Stimulated activated CD4-positive, alpha-beta T cell treated with anti-CD3 and anti-CD28 coated beads, Interleukin-15, amount 100 ng/mL, for 24 hours (primary cell): ENCODE measurements at regions not wholly inside any gene's neighbourhood (a gene's known extent, or its start where the extent isn't known, plus 50 kb on each side); places are given as distances from the start of the nearest gene placed in this dataset.

Source experiments
- DNase-seq: peaks from one replicate; pipeline ENCODE4 v3.0.0-alpha.2; 2020

DNA sequence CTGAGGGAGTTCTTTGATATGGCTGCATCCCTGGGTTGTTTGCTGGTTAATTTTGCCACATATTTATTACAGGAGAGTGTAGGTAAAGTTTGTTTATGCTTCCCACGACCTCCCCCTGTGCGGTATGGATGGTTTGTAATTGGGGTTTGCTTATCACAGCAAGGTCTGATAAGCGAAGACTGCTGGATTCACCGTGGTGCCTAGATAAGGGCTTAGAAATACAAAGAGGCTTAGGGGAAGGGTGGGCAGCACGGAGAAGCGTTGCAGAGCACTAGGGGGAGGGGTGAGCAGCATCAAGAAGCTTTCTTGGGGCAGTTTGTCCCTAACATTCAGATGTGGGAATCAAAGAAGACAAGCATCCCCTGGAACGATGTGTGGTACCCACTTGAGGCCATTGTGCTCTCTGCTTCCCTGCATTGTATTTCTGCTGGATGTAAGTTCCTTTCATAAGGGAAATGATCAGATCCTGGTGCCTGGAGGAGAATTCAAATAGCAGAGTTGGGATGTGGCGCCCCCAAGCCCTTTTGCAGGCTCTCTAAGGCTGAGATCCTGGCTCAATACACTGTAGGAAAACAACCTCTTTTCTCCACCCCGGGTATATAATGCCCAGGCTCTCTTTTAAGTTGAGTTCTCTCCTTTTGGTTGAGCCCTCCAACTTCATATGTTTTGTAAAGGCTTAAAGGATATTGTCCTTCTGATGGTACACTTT is 598.1 kb upstream of the ADGRL4 start:
- DNase-seq: no peak

GRCh38 chr1:79603843-79604242 is 597.3 kb upstream of the ADGRL4 start:
- DNase-seq: no peak

DNA sequence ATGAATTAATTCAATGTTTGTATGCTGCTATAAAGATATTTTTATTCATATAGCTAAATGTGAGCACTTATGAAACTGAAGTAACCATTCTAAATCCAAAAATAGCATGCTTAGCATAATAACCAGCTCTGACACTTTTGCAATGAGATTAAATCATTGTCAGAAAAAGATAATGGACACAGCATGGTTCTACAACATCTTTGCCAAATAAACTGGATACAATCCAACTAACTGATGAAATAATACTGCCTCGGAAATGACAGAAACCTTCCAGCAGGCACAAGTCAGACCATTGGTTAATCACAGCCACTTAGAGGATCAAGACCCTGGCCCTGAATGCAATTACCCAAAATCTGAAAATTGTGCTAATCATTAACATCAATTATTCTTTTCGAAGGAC is 592.7 kb upstream of the ADGRL4 start:
- no peak for DNase-seq

GRCh38 chr1:79595931-79596330 is 589.4 kb upstream of the ADGRL4 start:
- DNase-seq: no peak

- DNase-seq: no peak
Observed at GRCh38 chr1:79594121-79594698, 587.7 kb upstream of the ADGRL4 start.

DNA sequence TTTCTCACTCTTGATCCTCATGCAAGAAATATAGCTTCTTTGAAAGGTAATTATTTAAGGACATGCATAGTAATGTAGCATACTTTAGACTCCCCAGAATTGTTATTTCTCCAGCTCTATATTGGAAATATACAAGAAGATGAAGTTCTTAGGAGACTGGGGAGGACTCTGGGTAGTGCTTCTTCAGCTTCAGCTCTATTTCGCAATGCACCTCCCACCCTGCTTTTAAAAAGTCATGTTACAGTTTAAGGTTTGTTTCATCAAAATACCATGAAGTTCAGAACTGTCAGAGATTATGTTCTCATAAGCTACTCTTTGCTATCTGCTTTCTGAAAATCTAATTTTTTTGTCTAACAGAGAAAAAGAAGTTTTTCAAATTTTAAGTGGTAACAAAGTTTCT is 586.2 kb upstream of the ADGRL4 start:
- DNase-seq: no peak

GRCh38 chr1:79588719-79589118 is 582.2 kb upstream of the ADGRL4 start:
- DNase-seq: no peak

DNA sequence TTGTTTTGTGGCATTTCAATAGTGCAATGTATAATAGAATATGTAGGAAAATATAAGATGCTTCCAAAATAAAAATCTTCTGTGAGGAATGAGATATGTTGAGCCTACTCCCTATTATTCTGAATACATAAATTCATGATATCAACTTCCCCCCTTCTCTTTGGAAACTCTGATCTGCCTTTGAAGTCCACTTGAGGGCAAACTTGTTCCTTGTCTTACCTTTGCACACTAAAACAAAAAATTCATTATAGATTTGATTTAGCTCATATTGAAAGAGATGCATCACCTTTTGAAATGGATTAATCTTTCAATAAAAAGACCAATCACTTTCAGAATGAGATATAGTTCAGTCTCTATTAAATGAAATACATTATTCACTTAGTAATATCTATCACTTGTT is 580.7 kb upstream of the ADGRL4 start:
- DNase-seq: no peak

DNA sequence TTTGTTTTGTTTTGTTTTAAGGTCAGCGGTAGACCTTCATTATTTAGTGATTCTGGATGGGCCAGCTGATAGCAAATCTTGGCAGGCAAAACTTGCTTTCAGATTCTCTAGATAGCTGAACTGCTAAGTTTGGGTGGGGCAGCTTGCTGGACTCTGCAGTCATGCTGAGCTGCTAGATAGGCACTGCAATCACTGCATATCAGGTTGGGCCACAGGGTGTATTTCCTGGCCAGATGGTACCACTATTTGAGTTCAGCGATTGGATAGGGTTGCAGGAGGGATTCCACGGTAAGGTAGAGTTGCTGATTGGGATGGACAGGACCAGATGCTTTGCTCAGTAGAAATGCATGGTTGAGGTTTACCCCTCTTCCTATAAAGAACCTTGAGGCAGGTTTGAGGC is 579.3 kb upstream of the ADGRL4 start:
- no peak for DNase-seq

DNA sequence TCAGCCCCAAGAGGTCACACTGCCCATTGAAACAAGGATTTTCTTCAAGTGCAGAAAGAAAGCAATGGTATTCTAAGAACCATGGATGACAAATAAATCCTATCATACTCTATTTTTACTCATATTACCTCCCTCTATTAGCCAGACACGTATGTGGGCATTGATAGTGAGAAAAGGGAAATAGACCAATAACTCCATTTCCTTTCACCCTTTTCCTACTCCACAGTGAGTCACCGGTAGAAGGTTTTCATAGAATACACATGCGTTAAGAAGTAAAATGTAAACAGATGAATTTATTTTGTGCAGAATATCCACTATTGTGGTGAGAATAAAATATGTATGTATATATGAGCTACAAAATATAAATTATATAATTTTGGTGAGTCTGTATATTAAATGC is 568.9 kb upstream of the ADGRL4 start:
- no peak for DNase-seq

- DNase-seq: no peak
Observed at GRCh38 chr1:79568411-79568810, 561.9 kb upstream of the ADGRL4 start.

- DNase-seq: no peak
Observed at GRCh38 chr1:79561521-79561978, 555.0 kb upstream of the ADGRL4 start.

GRCh38 chr1:79556189-79556588 is 549.7 kb upstream of the ADGRL4 start:
- no peak for DNase-seq

DNA sequence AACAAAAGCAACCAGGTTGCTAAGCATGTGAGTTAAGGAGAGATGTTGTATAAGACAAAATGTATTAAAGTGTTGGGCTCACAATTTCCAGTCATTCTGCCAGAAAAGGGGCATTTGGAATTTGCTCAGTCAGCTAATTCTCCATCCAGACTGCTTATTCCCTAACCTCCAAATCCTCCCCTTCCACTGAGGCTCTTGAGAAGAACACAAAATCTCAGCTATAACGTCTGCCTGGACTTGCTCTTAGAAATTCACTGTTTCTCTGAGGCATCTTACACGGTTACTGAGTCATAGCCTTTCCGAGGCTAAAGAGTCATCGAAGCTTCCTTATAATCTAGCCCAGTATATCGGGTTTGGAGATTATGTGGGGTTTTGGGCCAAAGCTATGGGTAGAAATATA is 548.2 kb upstream of the ADGRL4 start:
- DNase-seq: no peak

- DNase-seq: no peak
Observed at GRCh38 chr1:79551321-79551720, 544.8 kb upstream of the ADGRL4 start.

GRCh38 chr1:79550402-79550801 is 543.9 kb upstream of the ADGRL4 start:
- no peak for DNase-seq

- DNase-seq: no peak
Observed at GRCh38 chr1:79549201-79549600, 542.7 kb upstream of the ADGRL4 start.

DNA sequence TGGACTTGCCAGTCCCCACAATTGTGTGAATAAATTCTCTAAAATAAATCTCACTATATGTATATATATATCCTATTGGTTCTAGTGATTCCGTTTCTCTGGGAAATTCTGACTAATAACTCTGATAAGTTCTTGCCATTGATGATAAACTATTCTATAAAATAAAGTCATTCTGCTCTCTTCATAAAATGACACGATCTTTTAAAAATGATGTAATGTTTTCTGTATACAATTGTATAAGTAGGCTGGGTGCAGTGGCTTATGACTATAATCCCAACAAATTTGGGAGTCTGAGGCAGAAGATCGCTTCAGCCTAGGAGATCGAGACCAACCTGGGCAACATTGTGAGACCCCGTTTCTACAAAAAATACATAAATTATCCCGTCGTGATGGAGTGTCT is 541.0 kb upstream of the ADGRL4 start:
- DNase-seq: no peak

DNA sequence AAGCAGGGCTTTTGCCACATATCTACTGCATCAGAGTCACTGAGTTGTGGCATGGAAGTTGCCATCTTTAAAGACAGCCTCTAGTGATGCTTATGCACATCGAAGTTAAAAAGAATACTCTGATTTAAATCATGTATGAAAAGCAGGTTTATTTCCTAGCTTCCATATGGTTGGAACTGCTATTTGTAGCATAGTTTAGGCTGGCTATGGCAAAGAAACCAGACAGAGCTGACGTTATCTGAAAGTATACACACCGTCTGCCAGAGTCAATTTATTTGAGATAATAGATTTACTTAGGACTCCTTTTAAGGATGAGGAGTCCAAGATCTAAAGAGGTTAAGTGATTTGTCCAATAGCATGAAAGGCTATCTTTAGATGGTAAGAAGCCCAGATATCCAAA is 536.9 kb upstream of the ADGRL4 start:
- DNase-seq: no peak

DNA sequence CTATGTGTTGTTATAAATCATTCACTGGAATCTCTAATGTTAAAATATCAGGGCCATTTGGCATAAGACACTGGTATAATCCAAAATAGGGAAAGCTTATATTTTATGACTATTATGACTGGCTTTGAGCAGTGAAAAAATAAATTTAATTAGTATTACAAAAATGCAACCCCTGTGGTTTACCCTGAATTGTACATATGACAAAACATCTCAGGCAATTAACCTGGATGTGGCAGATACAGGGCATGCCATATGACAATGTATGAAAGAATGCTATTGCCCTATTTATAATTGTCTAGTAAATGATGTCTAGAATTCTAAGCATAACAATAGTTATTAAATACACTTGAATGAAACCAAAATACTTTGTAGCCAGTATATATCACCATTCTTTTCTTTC is 532.5 kb upstream of the ADGRL4 start:
- no peak for DNase-seq

GRCh38 chr1:79532555-79532954 is 526.0 kb upstream of the ADGRL4 start:
- DNase-seq: no peak

DNA sequence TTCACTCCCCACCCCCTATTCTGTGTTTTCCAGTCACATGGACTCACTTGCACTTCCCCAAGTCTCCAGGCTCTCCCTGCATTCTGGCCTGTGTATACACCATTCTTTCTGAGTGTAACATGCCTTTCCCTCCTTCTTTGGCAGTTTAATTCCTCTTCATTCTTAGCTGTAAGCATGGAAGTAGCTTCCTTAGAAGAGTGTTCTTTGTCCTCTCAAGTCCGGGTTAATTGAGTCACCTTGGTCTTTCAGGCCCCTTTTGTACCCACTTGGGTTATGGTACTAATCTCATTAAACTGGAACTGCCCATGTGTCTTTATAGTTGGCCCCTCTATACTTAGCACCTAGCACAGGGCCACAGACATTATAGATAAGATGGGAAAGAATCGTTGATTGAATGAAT is 525.3 kb upstream of the ADGRL4 start:
- no peak for DNase-seq

DNA sequence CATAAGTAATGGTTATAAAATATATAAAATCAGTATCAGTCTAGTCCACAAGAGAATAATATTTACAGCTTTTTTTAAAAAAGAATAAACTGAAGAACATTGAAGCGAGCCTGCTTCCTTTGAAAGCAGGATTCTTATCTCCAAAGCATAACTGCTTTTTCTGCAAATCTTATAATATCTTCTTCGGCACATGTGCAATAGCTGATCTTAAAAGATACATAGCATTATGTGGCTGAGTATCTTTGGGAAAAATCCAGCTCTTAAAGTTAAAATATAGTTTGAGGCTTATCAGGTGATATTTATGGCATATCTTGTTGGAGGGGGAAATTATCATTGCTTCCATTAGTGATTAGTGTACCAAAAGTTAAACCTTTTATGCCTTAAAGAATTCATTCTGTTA is 523.9 kb upstream of the ADGRL4 start:
- no peak for DNase-seq

DNA sequence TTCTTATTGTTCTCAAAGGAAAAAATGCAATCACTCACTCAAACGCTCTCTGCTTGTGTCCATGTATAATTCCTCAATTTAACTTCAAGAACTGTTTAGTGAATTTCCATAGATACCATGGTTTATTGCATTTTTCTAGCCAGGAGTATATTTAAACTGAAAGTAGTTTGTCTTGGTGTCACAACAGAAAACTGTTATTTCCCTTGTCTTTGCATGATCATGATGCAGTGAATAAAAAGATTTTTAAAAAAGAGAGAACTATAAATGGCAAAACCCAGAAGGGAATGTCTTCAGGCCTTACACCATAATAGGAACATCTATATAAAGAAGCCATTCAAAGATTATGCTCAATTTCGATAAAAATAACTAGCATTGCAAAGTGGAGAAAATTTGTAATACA is 523.5 kb upstream of the ADGRL4 start:
- DNase-seq: no peak

- no peak for DNase-seq
Observed at GRCh38 chr1:79524126-79524525, 517.6 kb upstream of the ADGRL4 start.
